GM12878 (cell line): ENCODE measurements at regions not wholly inside any gene's neighbourhood (a gene's known extent, or its start where the extent isn't known, plus 50 kb on each side); places are given as distances from the start of the nearest gene placed in this dataset.

ENCODE experiments used
- ATAC-seq: fragments of 200-7000 bp; cut with Tn5 transposase; 3 replicates; pipeline ENCODE4 v1.9.1; 2020; ENCODE audit warnings: mild to moderate bottlenecking, moderate library complexity
- BruUV-seq: library from RNA; stranded (reverse); fragments of 400-500 nt; replicated peaks from 2 replicates; lab custom pipeline; 2021; lab: Mats Ljungman, UMichigan
- CTCF ChIA-PET: fragments of 300-600 bp; sonication (Branson Sonifier 250); formaldehyde crosslinking; extraction: SDS; loops from one replicate; lab custom pipeline; 2021; ENCODE audit warnings: inconsistent platforms; lab: Yijun Ruan, JAX
- POLR2A ChIA-PET: fragments of 350-600 bp; formaldehyde crosslinking; extraction: SDS; loops from one replicate; lab custom pipeline; 2021; ENCODE audit warnings: inconsistent platforms; lab: Charles Lee
- RAD21 ChIA-PET: fragments of 300-600 bp; sonication (Branson Sonifier 250); formaldehyde crosslinking; loops from one replicate; lab custom pipeline; 2023; ENCODE audit warnings: antibody characterized with exemption; ENCODE audit not compliant: unreplicated experiment; lab: Charles Lee
- SMC1A ChIA-PET: fragments of 300-600 bp; sonication (Branson Sonifier 250); formaldehyde crosslinking; loops from one replicate; lab custom pipeline; 2023; ENCODE audit not compliant: unreplicated experiment, uncharacterized antibody; lab: Charles Lee
- DNase-seq: peaks from one replicate; pipeline ENCODE4 v3.0.0-alpha.2; 2011; ENCODE audit warnings: low read depth, low spot score
- FAIRE-seq: peaks from 3 replicates; lab custom pipeline; 2011; peaks lifted over from hg19 to GRCh38; lab: Jason Lieb, UNC
- H2AFZ ChIP-seq: 2 replicates; pipeline ENCODE4 v1.6.0; 2011; ENCODE audit warnings: low read depth, low read length, control low read depth; ENCODE audit not compliant: control insufficient read depth
- H3K27ac ChIP-seq: 2 replicates; pipeline ENCODE4 v1.5.1; 2011; ENCODE audit warnings: control low read depth; ENCODE audit not compliant: control insufficient read depth, insufficient read depth
- H3K27me3 ChIP-seq, 2 experiments: replicated peaks in 1 of 2; 2 replicates each; pipeline versions ENCODE4 v1.6.0 to v1.6.1; 2011; ENCODE audit warnings: low read length in 1 of 2; ENCODE audit not compliant: control insufficient read depth in 2 of 2, insufficient read depth in 2 of 2
- H3K36me3 ChIP-seq, 2 experiments: 2 replicates each; pipeline ENCODE4 v1.5.1; 2011; ENCODE audit warnings: low read length in 1 of 2; ENCODE audit not compliant: control insufficient read depth in 2 of 2, insufficient read depth in 2 of 2
- H3K4me1 ChIP-seq: 2 replicates; pipeline ENCODE4 v1.6.1; 2011; ENCODE audit warnings: mild to moderate bottlenecking, low read length, moderate library complexity, mixed read lengths; ENCODE audit not compliant: control insufficient read depth, insufficient read depth
- H3K4me2 ChIP-seq: 2 replicates; pipeline ENCODE4 v1.6.0; 2011; ENCODE audit warnings: control low read depth; ENCODE audit not compliant: control insufficient read depth, insufficient read depth
- H3K4me3 ChIP-seq: fragments of 200-600 bp; sonication (generic); 2 replicates; pipeline ENCODE4 v1.5.1; 2016
- H3K79me2 ChIP-seq: 2 replicates; pipeline ENCODE4 v1.6.0; 2011; ENCODE audit warnings: low read length; ENCODE audit not compliant: control insufficient read depth, insufficient read depth
- H3K9ac ChIP-seq: 2 replicates; pipeline ENCODE4 v1.8.0; 2011; ENCODE audit warnings: low read length, control low read depth, mixed read lengths; ENCODE audit not compliant: control insufficient read depth, insufficient read depth
- H3K9me3 ChIP-seq: replicated peaks from 3 replicates; pipeline ENCODE4 v1.5.1; 2011; ENCODE audit warnings: mild to moderate bottlenecking, low read length; ENCODE audit not compliant: control insufficient read depth, insufficient read depth
- H4K20me1 ChIP-seq: 2 replicates; pipeline ENCODE4 v1.6.0; 2011; ENCODE audit not compliant: control insufficient read depth, insufficient read depth
- CHD1 ChIP-seq: IDR thresholded peaks from 2 replicates; pipeline ENCODE4 v1.6.1; 2012; ENCODE audit warnings: low read depth, low read length, improper control_type of control experiment
- EED ChIP-seq: sonication (generic); IDR thresholded peaks from 2 replicates; pipeline ENCODE4 v1.6.1; 2016; ENCODE audit warnings: antibody characterized with exemption, low read depth
- GABPA ChIP-seq: IDR thresholded peaks from 2 replicates; pipeline ENCODE4 v1.6.1; 2014; ENCODE audit warnings: antibody characterized with exemption, low read depth, mild to moderate bottlenecking, inconsistent platforms
- HDGF ChIP-seq: fragments of 450-650 bp; IDR thresholded peaks from 2 replicates; pipeline ENCODE4 v1.6.1; 2016; ENCODE audit warnings: antibody characterized with exemption
- MEF2B ChIP-seq: fragments of 450-650 bp; IDR thresholded peaks from 2 replicates; pipeline ENCODE4 v1.6.1; 2018; ENCODE audit warnings: mild to moderate bottlenecking, moderate library complexity; ENCODE audit not compliant: partially characterized antibody, poor library complexity, severe bottlenecking
- RB1 ChIP-seq: fragments of 450-650 bp; formaldehyde crosslinking; IDR thresholded peaks from 2 replicates; pipeline ENCODE4 v1.6.1; 2017; ENCODE audit warnings: mild to moderate bottlenecking, borderline replicate concordance
- RFX5 ChIP-seq: IDR thresholded peaks from 2 replicates; pipeline ENCODE4 v1.6.1; 2011; ENCODE audit warnings: low read depth, low read length, improper control_type of control experiment
- RUNX3 ChIP-seq: IDR thresholded peaks from 2 replicates; pipeline ENCODE4 v1.6.1; 2012; ENCODE audit warnings: low read length, inconsistent platforms
- TCF3 ChIP-seq: IDR thresholded peaks from 2 replicates; pipeline ENCODE4 v1.6.1; 2012; ENCODE audit warnings: low read depth, mild to moderate bottlenecking, low read length, borderline replicate concordance; ENCODE audit not compliant: insufficient read depth
- WGBS: methylation state at CpG from one replicate; pipeline ENCODE4 v1.1.6; 2016; ENCODE audit warnings: low lambda C conversion rate; ENCODE audit not compliant: insufficient replicate concordance, insufficient coverage; ENCODE audit errors: missing lambda C conversion rate; 5-methylcytosine and 5-hydroxymethylcytosine counted together
- in situ Hi-C: fragments of 300-500 bp; cut with MboI; formaldehyde crosslinking; loops from 9 replicates; pipeline ENCODE4 v1.14.3; 2018; ENCODE audit warnings: mixed read lengths
- intact Hi-C: fragments of 100-400 bp; cut with micrococcal nuclease; formaldehyde crosslinking; loops from one replicate; pipeline ENCODE4 v1.14.2; 2022; ENCODE audit not compliant: unreplicated experiment
- TF ChIP-seq, protein P1 (sequence below): fragments of 450-650 bp; formaldehyde crosslinking; IDR thresholded peaks from 2 replicates; pipeline ENCODE4 v1.4.0; 2022; ENCODE audit warnings: mild to moderate bottlenecking, moderate library complexity
- TF ChIP-seq, protein P2 (sequence below): IDR thresholded peaks from 2 replicates; pipeline ENCODE4 v1.6.1; 2012; ENCODE audit warnings: mild to moderate bottlenecking, low read depth, low read length
- TF ChIP-seq, protein P3 (sequence below): fragments of 450-650 bp; IDR thresholded peaks from 2 replicates; pipeline ENCODE4 v1.6.1; 2016; ENCODE audit warnings: mild to moderate bottlenecking, moderate library complexity, borderline replicate concordance
- TF ChIP-seq, protein P4 (sequence below): fragments of 450-650 bp; IDR thresholded peaks from 2 replicates; pipeline ENCODE4 v1.6.1; 2017; ENCODE audit warnings: low read depth, mild to moderate bottlenecking, moderate library complexity

DNA sequence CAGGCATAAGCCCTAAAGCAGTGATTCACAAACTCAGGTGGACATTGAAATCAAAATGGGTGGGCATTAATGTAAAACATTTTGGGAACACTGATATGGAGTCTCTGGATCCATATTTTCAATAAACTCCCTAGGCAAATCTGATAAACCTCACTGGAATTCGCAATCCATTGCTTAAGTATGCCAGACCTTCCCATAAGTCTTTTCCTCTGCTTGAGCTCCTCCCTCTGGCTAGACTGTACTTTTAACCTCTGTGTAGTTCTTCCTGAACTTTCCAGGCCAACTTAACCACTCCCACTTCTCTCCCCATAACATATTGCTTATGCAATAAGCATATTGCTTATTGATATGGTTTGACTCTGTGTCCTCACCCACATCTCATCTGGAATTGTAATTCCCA is 629.7 kb upstream of the IMPG1 start:
- Histone ChIP-seq H2AFZ (no peak overlapping the region), H3K27me3 (no peaks in the 10 kb centered on the region), H3K9me3 (no peaks in the 10 kb centered on the region), H3K27ac (no peak overlapping the region), H3K4me1 (no peaks in the 10 kb centered on the region), H3K36me3 (no peaks in the 10 kb centered on the region), H4K20me1 (no peaks in the 10 kb centered on the region), H3K4me2 (no peak overlapping the region), H3K4me3 (no peak overlapping the region), H3K79me2 (no peaks in the 10 kb centered on the region), H3K9ac (no peak overlapping the region)
- CTCF ChIA-PET = interaction anchor here (1.0 kb wide), 1 partner anchor 17 kb away, joined by 3 read pairs; no protein-coding TSS in a partner anchor
- POLR2A ChIA-PET = no interaction called here
- in situ Hi-C loops (no loop called here), intact Hi-C loops (no loop called here)
- FAIRE-seq = no peak
- RAD21 ChIA-PET = no interaction called here
- BruUV-seq = no TSS peak
- SMC1A ChIA-PET = no interaction called here
- WGBS = 0% methylated on average over 1 of the region's 1 CpG
- no peak for ATAC-seq
- no peak for DNase-seq
- TF ChIP-seq RB1 (no peak), MEF2B (no peak), RFX5 (no peak), RUNX3 (no peak), GABPA (no peak), CHD1 (no peak), EED (no peak), HDGF (no peak), TCF3 (no peak)
- TF ChIP-seq, protein P1, sequence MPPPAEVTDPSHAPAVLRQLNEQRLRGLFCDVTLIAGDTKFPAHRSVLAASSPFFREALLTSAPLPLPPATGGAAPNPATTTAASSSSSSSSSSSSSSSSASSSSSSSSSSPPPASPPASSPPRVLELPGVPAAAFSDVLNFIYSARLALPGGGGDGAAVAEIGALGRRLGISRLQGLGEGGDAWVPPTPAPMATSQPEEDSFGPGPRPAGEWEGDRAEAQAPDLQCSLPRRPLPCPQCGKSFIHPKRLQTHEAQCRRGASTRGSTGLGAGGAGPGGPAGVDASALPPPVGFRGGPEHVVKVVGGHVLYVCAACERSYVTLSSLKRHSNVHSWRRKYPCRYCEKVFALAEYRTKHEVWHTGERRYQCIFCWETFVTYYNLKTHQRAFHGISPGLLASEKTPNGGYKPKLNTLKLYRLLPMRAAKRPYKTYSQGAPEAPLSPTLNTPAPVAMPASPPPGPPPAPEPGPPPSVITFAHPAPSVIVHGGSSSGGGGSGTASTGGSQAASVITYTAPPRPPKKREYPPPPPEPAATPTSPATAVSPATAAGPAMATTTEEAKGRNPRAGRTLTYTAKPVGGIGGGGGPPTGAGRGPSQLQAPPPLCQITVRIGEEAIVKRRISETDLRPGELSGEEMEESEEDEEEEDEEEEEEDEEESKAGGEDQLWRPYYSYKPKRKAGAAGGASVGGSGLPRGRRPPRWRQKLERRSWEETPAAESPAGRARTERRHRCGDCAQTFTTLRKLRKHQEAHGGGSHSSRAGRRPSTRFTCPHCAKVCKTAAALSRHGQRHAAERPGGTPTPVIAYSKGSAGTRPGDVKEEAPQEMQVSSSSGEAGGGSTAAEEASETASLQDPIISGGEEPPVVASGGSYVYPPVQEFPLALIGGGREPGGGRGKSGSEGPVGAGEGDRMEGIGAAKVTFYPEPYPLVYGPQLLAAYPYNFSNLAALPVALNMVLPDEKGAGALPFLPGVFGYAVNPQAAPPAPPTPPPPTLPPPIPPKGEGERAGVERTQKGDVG (CRISPR knock-in tag) = no peak
- TF ChIP-seq, protein P2, sequence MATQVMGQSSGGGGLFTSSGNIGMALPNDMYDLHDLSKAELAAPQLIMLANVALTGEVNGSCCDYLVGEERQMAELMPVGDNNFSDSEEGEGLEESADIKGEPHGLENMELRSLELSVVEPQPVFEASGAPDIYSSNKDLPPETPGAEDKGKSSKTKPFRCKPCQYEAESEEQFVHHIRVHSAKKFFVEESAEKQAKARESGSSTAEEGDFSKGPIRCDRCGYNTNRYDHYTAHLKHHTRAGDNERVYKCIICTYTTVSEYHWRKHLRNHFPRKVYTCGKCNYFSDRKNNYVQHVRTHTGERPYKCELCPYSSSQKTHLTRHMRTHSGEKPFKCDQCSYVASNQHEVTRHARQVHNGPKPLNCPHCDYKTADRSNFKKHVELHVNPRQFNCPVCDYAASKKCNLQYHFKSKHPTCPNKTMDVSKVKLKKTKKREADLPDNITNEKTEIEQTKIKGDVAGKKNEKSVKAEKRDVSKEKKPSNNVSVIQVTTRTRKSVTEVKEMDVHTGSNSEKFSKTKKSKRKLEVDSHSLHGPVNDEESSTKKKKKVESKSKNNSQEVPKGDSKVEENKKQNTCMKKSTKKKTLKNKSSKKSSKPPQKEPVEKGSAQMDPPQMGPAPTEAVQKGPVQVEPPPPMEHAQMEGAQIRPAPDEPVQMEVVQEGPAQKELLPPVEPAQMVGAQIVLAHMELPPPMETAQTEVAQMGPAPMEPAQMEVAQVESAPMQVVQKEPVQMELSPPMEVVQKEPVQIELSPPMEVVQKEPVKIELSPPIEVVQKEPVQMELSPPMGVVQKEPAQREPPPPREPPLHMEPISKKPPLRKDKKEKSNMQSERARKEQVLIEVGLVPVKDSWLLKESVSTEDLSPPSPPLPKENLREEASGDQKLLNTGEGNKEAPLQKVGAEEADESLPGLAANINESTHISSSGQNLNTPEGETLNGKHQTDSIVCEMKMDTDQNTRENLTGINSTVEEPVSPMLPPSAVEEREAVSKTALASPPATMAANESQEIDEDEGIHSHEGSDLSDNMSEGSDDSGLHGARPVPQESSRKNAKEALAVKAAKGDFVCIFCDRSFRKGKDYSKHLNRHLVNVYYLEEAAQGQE = no peak
- TF ChIP-seq, protein P3, sequence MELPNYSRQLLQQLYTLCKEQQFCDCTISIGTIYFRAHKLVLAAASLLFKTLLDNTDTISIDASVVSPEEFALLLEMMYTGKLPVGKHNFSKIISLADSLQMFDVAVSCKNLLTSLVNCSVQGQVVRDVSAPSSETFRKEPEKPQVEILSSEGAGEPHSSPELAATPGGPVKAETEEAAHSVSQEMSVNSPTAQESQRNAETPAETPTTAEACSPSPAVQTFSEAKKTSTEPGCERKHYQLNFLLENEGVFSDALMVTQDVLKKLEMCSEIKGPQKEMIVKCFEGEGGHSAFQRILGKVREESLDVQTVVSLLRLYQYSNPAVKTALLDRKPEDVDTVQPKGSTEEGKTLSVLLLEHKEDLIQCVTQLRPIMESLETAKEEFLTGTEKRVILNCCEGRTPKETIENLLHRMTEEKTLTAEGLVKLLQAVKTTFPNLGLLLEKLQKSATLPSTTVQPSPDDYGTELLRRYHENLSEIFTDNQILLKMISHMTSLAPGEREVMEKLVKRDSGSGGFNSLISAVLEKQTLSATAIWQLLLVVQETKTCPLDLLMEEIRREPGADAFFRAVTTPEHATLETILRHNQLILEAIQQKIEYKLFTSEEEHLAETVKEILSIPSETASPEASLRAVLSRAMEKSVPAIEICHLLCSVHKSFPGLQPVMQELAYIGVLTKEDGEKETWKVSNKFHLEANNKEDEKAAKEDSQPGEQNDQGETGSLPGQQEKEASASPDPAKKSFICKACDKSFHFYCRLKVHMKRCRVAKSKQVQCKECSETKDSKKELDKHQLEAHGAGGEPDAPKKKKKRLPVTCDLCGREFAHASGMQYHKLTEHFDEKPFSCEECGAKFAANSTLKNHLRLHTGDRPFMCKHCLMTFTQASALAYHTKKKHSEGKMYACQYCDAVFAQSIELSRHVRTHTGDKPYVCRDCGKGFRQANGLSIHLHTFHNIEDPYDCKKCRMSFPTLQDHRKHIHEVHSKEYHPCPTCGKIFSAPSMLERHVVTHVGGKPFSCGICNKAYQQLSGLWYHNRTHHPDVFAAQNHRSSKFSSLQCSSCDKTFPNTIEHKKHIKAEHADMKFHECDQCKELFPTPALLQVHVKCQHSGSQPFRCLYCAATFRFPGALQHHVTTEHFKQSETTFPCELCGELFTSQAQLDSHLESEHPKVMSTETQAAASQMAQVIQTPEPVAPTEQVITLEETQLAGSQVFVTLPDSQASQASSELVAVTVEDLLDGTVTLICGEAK = no peak
- TF ChIP-seq, protein P4, sequence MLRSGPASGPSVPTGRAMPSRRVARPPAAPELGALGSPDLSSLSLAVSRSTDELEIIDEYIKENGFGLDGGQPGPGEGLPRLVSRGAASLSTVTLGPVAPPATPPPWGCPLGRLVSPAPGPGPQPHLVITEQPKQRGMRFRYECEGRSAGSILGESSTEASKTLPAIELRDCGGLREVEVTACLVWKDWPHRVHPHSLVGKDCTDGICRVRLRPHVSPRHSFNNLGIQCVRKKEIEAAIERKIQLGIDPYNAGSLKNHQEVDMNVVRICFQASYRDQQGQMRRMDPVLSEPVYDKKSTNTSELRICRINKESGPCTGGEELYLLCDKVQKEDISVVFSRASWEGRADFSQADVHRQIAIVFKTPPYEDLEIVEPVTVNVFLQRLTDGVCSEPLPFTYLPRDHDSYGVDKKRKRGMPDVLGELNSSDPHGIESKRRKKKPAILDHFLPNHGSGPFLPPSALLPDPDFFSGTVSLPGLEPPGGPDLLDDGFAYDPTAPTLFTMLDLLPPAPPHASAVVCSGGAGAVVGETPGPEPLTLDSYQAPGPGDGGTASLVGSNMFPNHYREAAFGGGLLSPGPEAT = no peak
